ENCODE measurements at regions not wholly inside any gene's neighbourhood (a gene's known extent, or its start where the extent isn't known, plus 50 kb on each side); places are given as distances from the start of the nearest gene placed in this dataset.
"Not testable (repeated sequence)": the region's sequence is repeated elsewhere in the genome, so short reads cannot be mapped to it uniquely, and the experiment has no call there.

DNA sequence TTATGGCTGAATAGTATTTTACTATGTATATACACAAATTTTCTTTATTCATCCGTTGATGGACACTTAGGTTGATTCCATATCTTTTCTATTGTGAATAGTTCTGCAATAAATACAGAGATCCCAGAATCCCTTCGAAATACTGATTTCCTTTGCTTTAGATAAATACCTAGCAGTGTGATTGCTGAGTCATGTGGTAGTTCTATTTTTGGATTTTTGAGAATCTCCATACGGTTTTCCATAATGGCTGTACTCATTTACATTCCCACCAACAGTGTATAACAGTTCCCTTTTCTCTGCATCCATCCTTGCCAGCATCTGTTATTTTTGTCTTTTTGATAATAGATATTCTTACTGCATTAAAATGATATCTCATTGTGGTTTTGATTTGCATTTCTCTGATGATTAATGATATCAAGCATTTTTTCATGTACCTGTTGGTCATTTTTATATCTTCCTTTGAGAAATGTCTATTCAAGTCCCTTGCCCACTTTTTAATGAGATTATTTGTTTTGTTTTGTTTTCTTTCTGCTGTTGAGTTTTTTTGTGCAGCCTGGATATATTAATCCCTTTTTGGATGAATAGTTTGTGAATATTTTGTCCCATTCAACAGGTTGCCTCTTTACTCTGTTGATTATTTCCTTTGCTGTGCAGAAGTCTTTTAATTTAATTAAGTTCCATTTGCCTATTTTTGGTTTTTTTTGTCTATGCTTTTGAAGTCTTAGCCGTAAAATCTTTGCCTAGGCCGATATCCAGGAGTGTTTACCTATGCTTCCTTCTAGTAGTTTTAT lies 466.7 kb upstream of the TENM3 start:
- no peak for DNase-seq

DNA sequence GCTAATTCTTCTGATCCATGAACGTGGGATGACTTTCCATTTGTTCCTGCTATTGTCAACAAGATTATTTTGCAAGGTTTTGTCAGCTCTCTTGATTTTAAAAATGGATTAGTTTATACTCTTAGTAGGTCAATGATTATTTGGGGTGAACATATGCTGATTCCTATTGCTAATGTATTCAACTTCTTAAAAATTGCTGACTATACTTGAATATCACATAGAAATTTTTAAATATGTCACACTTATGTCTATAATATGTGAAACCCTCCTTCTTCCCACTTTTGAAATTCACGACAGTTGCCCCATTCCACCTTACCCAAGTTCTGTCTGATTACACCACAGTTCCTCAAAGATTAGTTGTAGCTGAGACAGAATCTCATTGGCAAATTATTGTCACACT lies 465.7 kb upstream of the TENM3 start:
- no peak for DNase-seq

DNA sequence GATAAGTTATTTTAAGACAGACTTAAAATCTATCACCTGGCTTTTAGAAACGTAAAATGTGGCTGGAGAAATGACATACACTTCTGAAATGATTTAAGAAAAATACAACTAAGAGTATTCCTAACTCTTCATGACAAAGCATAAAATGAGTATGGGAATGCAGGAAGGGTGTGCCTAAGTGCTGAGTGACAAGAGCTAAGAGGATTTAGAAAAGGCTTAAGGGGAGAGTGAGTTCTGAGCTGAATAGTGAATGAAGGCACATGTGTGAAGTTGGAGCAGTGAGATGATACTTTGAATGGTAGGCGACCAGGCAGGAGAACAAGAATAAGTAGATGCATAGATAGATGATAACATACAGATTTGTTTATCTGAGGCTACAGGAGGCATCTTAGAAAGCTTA lies 458.3 kb upstream of the TENM3 start:
- DNase-seq, result no peak

DNA sequence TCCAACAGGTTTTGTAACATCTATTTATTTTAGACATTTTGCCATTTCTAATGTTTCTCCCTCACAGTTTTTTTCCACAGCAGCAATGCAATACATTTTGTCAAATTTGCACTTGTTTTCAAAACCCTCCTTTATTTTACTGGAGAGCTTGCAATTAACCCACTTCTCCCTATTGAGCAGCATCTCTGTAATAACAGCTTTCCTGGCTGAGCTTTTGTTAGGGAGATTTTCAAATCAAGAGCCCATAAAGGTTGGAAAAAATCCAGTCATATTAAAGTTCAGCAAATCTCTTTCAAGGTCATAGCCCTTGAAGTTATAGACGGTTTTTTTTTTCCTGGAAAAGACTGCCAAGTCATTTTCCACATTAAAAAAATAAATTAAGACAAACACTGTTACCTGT lies 450.6 kb upstream of the TENM3 start:
- no peak for DNase-seq

DNA sequence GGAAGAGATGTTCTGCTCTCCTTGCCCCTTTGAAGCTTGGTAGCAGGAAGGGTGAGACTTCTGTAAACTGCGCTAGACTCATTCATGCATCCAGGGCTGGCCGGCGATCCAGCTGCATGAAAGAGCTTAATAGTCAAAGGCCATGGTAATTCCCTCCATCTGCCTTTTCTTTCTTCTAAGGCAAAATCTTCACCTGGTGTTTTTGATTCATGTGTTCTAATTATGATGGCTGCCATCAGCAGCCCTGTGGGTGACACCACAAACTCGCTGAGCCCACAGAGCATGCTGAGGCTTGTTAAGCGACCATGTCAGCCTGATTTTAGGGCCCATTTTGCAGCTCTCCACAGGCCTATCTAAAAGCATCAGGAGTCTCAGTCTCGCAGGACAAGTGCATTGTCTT lies 450.1 kb upstream of the TENM3 start:
- DNase-seq, result no peak

DNA sequence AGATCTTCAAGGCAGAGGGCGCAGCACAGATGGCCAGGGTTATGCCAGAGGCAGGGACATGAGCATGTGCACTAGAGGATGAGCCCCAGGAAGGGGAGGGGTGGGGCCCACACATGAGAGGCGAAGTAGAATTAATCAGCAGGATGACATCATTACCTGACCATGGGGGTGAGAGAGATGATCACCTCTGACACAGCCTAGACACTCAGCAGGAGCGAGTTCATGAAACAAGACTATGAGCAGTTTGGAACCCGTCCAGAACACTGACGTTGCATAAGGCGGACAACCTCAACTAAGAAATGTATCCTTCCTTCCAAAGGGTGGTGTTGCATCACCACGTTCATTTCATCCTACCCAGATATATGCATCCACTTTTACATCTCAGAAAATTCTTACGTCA lies 446.7 kb upstream of the TENM3 start:
- DNase-seq, result no peak

DNA sequence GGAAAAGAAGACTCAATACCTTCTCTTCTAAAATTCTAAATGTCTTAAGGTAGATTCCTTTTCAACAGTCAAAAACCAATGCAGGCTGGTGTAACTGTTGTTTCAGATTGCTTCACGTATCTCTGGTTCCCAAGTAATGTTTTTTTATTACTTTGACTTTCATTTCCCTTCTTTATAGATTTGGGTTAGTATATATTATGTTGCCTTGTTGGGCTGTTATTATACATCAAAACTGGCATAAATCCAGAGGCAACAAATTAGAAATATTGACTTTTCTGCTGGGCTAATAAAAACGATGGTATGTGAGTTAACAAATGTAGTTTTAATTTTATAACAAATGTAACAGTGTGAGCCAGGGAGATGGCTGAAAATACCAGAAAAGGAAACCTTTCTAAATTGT lies 444.7 kb upstream of the TENM3 start:
- no peak for DNase-seq

DNA sequence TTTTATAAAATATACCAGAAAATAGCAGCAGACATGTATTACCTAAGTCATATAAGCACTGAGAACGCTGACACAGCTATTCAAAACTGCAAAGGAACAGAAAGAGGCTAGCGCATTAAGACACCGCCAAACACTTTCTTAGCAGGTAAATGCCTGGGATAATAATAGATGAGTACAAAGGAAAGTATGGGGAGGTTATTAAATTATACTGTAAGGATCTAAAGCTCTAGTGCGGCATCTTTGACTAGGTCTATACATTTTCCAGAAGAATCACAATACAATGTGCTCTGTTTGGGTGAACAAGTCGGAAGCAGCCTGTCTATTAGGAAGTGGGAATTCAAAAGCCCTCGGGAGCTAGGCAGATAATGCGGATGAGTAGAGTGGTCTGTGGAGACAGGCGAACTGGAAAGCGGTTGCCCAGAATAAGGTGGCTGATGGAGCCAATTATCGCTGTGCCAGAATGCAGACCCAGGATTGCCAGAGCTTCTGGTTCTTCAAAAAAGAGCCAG lies 443.6 kb upstream of the TENM3 start:
- DNase-seq, result no peak

DNA sequence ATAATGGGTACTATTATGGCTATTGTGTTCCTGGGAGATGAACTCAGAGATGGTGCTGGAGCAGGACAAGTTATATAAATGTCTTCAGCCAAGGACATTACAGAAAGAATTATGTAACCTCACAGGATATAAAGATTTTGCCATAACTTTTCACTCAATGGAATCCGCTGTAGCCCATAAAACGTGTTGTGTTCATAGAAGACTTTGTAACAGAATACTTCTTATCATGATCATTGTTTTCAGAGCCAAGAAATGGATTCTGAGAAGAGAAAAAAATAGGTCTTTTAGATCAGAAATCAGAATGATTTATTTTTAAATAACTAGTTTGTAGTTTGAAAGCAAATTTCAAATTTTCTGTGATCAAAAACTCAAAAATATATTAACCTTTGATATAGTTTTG lies 441.0 kb upstream of the TENM3 start:
- DNase-seq, result no peak

DNA sequence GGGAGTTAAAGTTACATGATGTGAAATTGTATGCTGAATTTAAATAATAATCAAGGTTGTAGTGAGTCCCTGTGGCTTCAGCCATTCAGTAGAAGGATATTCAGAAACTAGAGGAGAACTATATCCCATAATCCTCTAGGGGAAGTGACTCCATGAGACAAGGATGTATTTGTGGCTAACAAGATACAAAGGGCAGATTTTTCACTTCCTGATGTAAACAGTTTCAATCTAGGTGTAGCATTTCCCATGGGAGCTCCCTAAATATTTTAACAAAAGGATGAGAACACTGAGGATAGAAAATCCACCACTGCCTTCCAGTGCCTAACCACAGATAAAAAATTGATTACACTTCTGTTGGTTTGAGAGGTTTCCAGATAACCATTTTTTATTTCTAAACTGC lies 435.4 kb upstream of the TENM3 start:
- no peak for DNase-seq

DNA sequence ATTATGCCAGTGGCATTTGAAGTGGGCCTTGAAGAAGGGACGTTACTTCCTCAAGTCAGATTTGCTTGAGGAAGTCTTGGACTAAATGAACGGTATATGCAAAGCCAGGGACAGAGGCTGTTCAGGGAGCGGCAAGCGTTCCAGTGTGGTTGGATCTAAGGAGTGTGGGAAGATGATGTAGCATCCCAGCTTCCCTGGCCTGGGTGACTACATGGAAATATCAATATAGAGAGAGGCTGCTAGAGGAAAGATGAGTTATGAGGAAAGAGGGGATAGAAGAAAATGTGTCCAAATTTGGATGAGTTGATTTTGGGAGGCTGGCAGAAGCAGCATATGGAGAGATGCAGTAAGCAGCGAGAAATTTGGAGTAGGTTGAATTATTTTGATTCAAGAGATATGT lies 432.5 kb upstream of the TENM3 start:
- DNase-seq, result no peak

DNA sequence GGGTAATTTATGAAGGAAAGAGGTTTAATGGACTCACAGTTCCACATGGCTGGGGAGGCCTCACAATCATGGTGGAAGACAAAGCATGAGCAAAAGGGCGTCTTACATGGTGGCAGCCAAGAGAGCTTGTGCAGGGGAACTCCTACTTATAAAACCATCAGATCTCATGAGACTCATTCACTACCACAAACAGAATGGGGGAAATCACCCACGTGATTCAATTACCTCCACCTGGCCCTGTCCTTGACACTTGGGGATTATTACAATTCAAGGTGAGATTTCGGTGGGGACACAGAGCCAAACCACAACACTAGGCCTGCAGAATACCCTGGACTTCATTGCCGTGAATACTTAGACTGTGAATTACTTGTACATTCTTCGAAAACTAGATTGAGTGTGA lies 431.7 kb upstream of the TENM3 start:
- DNase-seq, result not testable (repeated sequence)

DNA sequence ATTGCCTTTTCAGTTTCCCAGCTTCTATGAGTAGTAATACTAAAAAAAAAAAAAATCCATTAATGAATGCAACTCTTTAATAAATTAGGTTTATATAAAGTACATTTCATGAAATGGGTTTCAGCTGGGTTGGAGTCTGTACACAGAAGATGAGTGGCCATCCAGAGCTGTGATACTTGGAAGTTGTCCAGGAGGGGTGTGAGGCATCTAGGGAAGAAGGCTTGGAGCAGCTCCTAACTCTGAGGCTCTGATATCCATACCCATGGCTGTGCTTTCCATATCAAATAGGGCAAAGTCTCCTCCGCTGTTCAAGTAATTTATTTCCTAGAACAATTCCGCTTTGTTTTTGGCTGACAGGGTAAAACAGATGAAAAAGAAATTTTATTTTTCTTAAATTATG lies 423.3 kb upstream of the TENM3 start:
- DNase-seq, result no peak

DNA sequence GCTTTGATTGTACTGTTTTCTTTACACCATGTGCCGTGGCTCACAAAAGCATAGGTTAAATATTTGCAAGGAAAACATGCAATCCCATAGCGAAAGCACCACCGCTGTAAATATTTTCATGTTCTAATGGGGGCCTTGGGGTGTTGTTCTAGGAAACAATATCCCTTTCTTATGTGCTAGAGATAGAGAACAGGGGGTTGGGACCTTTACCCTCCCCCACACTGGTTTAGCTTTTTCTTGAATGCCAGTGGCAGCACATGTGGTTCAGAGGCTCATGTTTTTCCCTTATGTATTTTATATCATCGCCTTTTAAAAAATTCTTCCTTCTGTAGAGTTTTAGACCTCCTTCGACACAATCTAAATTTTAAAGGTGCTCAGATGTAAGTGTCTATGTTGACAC lies 422.6 kb upstream of the TENM3 start:
- no peak for DNase-seq

DNA sequence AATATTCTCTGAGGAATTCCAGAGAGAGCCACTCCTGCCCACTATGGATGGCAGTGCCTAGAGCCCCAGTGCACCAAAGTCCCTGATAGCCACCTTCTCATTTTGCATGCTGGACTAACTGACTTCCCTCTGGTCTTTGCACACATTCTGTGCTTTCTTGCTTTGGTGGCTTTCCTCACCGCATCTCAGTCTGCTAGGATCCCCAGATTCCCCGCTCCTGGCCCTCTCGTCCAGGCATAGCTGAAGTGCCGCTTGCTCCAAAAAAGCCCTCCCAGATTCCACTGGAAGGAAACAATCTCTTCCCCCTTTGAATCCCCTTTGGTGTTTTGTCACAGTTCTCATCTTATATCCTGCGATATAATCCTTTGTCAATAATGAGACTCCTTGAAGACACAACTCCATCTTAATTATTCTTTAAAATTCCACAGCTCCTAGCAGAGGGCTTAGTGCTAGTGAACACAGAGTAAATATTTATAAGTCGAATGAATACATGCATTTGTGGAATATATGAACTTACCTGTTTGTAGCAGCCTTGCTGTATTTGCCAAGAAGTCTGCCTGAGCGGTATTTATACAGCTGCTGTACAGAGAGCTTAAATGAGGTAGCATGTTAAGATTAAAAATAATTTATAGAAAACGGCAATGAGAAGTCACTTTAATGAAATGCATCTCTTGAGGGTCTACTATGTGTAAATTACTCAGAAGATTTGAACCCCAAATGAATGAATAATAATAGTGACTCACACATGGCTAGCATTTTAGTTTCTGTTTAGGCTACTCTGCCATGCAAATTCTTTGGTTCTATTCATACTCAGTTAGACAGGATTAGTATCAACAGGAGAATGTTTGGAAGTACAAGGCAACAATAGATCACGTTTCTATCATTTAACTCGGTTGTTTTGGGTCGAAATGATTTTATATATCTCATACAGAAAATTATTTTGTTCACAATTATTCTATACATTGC lies 421.9 kb upstream of the TENM3 start:
- no peak for DNase-seq

DNA sequence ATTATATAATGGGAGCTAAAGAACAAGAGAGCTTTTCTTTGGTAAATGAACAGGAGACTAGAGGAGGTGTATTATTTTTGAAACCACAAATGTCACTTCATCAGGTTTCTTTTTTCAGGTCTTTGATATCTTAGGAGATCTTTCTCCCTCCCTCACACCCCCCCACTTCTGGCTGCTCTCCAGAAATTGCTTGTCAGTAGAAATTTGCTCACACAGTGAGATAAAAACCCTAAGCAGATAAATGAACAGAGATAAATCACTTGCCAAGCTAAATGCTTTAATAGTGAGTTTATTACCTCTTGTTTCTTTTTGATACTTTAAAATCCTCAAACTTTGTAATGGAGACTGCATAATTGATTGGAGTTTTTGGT lies 421.2 kb upstream of the TENM3 start:
- DNase-seq, result no peak

DNA sequence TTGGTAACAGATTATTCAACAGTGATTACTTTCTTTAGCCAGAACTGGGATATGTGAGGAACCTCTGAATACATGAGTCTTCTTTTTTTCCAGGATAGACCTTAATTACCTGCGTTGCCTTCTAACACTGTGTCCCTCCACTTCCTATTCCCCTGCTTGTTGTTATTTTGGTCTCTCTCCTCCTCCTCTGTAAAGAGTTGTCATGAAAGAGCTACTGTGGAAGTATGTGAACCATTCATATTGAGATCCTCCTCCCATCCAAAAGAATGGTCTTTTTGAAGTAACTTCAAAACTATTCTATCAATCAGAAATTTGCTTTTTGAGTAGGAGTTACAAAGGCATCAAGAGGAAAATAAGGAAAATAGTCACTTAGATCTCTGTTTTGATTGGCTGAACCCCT lies 420.0 kb upstream of the TENM3 start:
- DNase-seq, result no peak

DNA sequence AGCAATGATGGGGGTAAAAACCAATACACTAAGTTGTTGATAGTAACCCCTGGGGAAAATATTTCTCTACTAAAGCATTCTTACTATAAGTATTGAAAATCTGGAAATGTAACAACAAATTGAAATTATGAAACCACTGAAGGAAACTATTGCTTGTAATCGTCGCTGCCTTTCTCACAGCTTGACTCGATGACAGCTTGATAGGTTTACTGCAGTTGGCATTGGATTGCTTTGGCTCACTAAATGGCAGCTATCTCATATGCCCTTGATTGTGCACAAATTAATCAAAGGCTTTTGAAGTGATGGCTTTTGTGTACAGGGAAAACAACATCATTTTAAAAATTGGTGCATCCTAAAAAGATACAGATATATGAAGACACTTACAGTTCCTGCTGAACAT lies 419.6 kb upstream of the TENM3 start:
- no peak for DNase-seq

DNA sequence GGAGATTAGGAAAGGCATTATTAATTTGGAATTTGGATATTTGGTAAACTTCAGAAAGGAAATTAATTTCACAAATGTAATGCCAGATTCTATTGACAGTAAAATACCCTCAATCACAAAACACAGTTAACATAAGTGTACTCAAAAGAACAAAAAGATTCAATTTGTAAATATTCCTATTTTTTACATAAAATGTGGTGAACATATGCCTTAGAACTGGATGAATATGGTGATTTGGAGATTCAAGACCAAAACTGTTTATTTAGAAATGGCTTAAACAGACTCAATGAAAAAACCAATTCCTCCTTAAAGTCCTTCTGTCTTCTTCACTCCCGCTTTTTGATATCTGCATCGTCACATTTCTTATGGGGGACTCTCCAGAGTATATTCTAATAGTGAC lies 417.6 kb upstream of the TENM3 start:
- no peak for DNase-seq

DNA sequence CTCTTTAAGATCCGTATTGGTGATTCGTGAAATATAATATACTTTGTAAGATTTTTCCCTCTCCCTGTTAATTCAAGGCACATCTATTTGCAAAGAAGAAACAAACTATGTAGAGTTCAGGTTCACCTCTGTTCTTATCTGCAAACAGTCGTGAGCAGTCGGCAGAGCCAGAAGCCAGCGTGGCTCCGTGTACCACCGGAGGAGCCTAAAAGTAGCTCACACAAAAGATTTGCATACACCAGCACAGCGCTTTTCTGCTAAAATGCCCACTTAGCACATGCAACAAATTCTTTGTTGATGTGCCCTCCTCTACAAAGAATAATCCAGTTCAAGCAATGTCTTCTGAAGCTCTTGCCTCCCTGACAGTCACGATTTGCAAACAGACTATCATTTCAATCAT lies 416.0 kb upstream of the TENM3 start:
- DNase-seq, result no peak

DNA sequence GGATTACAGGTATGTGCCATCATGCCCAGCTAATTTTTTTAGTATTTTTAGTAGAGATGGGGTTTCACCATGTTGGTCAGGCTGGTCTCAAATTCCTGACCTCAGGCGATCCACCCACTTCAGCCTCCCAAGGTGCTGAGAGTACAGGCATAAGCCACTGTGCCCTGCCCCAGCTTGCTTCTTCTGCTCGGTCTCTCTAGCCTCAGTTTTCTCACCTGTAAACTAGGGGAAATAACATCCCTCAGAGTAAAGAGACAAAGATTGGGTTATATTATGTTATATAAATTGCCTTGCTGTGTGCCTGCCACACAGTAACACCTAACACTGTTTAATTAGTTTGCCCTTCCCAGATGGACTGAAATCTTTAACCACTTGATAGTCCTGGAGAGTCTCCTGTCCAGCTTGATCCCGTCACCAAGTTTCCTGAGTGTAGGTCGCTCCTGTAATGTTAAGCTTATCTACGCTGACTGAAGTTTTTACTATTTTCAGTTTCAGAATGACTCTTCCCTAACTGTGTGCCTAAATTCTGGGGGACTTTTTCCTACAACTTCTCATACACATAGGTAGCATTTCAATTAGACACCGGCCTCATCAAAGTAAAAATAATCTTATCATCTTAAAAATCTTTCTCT lies 412.7 kb upstream of the TENM3 start:
- no peak for DNase-seq

DNA sequence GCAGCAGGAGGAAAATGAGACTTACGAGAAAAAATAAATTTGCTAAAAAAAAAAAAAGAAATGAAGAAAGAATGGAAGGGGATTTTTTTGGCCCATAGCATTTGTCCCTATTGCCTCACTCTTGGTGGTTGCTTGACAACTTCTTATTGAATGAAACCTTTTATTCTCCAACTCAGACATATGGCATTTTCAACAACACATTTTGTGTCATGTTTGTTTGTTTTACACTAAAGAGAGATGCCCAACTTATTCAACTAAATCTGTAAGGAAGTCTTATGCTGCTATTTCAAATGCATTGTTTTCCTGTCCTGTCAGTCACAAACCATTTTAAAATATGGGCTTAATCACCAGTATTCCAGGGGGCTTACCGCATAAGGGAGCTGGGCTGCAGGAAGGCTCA lies 409.1 kb upstream of the TENM3 start:
- no peak for DNase-seq

DNA sequence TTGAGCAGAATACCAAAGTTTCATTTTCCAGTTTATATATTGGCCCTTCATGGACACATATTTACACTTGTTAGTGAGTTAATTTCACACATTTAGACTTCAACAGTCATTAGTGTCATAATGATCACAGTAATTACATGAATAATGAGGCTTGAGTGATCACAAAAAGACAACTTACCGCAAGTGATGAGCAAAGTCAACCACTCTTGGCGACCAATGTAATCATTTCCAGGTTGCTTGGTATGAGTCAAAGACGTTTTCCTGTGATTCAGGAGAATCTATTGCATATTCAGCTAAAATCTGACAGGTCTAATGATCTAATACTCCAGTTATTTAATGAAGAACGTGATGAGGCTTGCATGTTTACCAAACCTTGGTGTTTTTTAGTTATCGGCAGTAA lies 407.9 kb upstream of the TENM3 start:
- no peak for DNase-seq

DNA sequence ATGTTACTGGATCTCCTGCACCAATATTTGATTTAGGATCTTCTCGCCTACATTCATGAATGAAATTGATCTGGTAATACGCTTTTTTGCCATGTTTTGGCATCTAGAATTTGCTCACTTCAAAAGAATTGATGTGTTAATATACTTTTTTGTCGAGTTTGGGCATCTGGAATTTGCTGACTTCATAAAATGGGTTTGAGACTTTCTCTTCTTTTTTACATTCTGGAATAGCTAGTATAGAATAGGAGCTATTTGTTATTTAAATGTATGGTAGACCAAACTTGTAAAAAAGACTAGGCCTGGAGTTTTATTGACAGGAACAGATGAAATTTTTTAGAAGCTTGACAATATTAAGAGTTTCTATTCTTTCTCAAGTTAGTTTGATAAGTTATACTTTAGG lies 404.9 kb upstream of the TENM3 start:
- no peak for DNase-seq

Data from DMS 273 treated with DMSO at 0.1 percent for 48 hours (cell line).